HG03432 (cell line): ENCODE measurements at regions not wholly inside any gene's neighbourhood (a gene's known extent, or its start where the extent isn't known, plus 50 kb on each side); places are given as distances from the start of the nearest gene placed in this dataset.
"Not testable (repeated sequence)": the region's sequence is repeated elsewhere in the genome, so short reads cannot be mapped to it uniquely, and the experiment has no call there.

Source experiments
- ATAC-seq: cut with Tn5 transposase; IDR thresholded peaks from one replicate; pipeline ENCODE4 v1.9.1; 2021; ENCODE audit warnings: mild to moderate bottlenecking, moderate library complexity; ENCODE audit not compliant: unreplicated experiment

DNA sequence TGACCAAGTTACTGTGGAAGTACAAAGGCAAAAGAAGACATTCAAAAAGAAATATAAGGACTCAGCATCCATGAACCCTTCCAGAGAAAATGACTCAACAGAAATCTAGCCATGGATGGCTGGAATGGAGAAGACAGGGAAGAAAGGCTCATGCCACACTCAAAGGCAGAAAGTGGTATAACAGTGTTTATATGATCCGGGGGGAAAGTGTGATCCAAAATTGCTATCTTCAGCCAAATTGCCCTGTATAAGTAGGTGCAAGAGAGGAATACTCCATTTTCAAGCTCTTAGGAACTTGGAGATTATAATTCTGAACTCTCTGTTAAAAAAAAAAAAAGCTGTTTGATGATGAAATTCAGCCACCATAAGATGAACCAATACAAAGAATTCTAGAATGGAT lies 81.8 kb upstream of the TENM4 start:
- no peak for ATAC-seq

DNA sequence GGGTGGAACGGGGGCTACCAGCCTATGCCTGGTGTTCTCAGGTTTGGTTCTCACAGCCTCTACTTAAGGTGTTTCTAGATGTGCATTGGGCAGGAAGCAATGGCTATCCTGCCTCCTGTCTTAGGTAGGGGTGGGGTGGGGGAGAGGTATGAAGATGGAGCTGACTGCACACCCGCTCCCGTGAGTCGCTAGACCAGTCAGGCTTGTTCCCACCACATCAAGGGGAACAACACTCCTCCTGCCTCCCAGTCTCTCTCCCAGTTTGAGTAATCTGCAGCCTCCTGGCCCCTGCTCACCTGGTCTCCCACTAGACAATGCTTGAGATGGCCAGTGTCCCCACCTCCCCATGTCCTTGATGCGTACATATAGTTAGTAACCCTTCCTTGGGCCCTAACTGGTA lies 79.3 kb upstream of the TENM4 start:
- ATAC-seq: no peak

DNA sequence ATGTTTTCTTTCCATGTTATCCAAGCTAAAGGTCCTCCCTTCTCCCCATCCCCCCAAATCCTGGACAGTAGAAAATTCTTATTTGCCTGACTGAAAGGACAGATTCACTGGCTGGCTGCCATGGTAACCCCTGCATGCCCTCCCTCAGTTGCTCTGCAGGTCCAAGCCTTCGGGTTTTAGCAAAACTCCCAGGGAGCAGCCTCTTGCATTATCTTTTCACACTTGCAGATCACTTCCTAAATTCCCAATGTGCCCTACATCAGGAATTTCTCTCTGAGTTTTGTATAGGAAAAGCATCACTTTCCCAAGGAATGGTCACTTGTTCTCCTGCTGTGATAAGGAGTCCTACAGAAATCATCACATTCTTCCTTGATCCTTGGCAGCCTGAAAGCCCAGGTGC lies 75.0 kb upstream of the TENM4 start:
- no peak for ATAC-seq

DNA sequence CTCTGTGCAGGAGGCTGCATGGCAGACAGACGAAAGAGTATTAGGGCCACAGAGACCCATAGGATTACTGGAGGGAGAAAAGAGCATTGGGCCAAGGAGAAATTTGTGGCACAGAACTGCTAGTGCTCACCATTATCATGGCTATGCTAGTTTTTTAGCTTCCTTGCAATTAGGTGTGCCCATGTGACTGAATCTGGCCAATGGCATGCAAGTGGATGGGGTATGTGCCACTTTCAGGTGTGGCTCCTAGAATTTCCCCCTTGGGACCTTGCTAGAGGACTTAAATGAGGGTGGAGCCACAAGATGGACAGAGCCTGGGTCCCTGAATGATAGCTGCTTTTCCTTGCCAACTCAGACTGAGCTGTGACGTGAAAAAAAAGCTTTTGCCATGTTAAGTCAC lies 73.9 kb upstream of the TENM4 start:
- no peak for ATAC-seq

DNA sequence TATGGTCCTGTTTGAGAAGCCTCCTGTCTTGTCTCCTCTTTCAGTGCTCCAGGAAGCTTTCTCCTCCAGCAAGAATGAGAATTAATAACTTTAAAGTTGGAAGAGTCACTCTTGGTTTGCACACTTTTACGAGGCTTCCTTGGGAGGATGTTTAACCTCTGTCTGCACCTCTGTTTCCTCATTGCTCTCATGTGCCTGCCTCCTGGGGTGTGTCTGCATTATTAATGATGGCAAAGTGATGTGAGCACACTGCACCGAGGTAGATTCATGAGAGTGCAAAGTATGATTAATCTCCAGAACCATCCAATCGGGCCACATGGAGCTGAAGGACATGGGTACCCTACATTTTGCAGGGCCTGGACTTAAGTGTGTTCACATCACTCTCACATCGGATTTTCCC lies 73.5 kb upstream of the TENM4 start:
- ATAC-seq: no peak

DNA sequence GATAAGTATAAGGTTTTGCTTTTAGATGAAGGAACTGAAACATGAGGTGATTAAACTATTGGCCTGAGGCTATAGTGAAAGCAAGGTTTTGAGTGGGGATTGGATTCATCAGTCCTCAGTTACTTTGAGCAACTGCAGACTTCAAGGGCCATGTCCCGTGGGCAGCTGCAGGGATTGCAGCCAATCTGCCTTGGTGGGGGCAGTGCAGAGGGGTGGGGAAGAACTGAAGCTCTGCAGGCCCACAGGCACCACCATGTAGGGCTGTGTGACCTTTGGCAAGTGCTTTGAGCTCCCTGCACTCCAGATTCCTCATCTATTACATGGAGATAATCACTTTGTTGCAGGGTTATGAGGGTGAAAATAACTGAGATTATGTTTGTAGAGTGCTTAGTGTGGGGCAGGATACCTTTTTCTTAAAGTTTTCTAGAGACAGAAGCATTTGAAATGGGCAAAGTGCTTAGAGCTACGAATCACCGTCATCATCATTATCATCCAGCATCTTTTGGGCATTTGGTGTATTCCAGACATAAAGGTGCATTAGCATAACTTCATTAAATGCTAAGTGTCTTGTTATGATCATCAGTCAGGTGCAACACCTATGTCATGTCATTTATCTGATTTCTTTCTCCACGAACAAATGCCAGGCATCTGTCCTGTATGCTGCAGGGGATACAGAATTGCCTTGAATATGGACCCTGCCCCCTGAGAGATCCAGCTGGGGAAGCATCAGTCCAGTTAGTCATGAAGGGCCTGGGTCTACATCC lies 72.1 kb upstream of the TENM4 start:
- no peak for ATAC-seq

DNA sequence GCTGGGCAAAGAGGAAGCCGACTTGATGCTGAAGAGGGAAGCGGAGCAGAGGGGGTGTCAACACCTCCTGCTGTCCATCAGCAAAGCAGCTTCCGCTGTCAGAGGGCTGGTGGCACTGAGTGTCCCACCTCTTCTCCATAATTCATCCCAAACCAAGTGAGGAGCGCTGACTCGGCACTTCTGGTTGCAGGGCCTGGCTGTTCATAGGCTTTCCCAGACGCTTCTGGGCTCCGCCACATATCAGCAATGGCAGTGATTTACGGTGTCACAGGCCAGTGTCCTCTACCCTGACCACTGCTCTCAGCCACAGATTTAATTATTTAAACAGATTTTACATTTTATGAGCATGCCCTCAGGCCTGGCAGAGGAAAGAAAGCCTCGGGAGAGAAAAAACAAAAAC lies 70.1 kb upstream of the TENM4 start:
- no peak for ATAC-seq

DNA sequence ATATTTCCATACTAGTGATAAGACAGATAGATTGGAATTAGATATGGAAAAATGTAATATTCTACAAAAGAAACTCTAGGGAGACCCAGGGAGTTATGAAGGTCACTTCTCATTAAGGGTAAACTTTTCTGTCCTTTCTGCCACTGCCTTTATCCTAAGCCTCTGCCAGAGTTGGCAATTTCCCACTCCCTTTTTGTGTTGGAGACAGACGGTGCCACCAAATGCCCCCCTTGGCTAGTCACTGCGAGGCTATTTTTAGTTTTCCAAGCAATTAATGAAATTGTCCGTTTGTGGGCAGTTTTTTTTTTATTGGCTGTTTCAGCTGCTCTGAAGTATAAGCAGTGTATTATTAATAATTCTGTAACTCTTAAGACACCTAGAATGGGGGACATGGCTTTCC lies 67.6 kb upstream of the TENM4 start:
- ATAC-seq: no peak

DNA sequence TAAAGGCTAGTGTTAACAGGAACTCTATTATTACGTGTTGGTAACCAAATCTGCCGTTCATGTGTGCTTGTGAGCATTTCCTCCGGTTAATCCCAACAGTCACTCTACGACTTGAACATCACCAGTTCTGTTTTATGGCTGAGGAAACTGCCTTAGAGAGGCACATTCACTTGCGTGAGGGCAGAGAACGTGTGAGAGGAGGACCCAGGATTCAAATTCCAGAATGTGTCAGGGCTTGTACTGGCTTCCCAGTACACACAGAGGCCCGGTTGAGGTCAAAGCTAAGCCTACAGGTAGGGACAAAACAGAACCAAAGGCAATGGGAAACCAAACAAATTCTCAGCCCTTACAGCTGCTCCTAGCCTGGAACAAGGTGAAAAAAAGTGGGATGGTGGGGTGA lies 66.9 kb upstream of the TENM4 start:
- ATAC-seq: no peak

DNA sequence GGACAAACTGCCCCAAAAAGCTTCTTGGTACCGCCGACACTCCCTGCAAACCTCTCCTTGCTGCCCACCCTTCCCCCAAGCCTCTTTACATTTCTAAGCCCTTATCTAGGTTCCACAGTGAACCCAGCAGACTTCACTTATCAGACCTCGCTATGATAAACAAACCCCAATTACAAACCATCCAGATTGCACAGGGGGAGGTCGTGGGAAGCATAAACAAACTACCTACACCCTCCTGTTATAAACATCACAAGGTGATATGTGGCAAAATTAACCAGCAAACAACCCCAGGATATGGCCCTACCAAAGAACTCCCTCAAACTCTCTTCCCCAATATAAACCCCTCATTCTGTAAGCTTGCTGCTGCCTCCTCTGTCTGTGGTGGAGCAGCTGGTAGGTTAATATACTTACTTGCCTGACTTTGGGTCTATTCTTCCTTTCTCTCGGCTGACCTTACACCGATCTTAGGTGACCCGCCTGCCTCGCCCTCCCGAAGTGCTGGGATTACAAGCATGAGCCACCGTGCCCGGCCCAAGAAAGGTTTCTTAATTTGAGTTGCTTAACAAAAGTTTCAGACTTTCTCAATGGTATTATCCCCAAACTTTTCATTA lies 66.0 kb upstream of the TENM4 start:
- no peak for ATAC-seq

DNA sequence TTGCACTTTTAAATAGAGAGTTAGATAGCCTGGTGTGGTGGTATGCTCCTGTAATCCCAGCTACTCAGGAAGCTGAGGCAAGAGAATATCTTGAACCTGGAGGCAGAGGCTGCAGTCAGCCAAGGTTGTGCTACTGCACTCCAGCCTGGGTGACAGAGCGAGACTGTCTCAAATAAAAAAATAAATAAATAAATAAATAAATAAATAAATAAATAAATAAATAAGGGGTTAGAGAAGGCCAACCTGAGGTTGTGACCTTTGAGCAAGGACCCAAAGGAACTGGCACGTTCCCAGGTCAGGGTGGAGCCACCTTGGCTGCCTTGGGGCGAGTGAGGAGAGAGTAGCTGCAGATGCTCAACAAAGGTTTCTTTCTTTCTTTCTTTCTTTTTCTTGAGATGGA lies 65.3 kb upstream of the TENM4 start:
- ATAC-seq: no peak

DNA sequence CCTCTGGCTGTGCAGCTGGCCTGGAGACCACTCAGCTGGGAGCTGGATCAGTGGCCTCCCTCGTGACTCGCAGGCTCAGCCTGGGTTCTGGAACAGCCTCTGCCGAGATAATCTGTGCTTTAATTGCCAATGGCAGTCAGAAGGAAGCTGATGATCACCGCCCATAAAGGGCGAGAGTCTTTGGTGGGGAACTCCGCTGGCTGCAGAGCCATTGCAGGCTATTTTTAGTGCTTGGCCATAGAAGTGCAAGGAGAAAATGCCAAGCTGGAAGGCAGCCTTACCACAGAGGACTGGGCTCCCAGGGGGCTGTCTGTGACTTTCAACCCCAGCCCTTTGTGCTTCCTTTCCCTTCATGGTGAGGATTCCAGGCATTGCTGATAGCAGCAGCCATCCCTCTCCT lies 62.2 kb upstream of the TENM4 start:
- ATAC-seq: no peak

DNA sequence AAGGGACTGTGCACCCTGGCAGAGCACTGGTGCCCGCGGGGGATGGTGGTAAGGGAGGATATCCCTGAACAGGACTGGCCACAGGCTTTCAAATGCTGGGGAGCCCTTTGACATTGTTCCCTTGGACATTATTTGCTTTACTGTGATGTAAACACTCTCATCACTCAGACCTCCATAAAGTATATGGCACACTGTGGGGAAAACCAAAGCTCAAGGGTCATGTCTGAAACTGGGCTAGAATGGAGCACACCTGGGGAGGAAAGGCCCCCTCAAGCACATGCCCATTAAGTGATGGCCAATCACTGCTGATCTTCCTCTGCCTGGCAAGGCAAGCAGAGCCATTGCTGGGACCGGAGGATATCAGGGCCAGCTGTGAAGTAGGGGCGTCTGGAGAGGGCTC lies 60.9 kb upstream of the TENM4 start:
- ATAC-seq: no peak

DNA sequence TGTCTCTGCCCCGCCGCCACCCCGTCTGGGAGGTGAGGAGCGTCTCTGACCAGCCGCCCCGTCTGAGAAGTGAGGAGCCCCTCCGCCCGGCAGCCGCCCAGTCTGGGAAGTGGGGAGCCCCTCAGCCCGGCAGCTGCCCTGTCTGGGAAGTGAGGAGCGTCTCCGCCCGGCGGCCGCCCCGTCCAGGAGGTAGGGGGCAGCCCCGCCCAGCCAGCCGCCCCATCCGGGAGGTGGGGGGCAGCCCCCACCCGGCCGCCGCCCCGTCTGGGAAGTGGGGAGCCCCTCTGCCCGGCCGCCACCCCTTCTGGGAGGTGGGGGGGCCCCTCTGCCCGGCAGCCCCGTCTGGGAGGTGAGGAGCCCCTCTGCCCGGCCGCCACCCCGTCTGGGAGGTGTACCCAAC lies 59.1 kb upstream of the TENM4 start:
- ATAC-seq: not testable (repeated sequence)

DNA sequence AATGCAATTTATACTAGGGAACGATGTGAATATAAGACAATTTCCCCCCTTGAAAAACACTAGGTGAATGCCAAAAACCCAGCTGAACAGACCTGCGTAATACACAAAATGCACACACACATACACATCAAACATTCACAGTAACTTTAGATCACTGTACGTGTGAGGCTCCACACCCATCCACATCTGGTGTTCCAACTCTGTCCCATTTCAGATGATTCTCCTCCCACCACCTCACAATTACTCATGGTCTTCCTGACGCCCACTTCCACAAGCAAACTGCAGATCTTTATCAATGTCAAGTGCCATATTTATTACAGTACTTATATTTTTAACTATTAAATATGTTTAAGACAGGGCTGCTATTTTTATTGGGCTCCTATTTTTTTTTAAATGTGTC lies 57.8 kb upstream of the TENM4 start:
- ATAC-seq: no peak

DNA sequence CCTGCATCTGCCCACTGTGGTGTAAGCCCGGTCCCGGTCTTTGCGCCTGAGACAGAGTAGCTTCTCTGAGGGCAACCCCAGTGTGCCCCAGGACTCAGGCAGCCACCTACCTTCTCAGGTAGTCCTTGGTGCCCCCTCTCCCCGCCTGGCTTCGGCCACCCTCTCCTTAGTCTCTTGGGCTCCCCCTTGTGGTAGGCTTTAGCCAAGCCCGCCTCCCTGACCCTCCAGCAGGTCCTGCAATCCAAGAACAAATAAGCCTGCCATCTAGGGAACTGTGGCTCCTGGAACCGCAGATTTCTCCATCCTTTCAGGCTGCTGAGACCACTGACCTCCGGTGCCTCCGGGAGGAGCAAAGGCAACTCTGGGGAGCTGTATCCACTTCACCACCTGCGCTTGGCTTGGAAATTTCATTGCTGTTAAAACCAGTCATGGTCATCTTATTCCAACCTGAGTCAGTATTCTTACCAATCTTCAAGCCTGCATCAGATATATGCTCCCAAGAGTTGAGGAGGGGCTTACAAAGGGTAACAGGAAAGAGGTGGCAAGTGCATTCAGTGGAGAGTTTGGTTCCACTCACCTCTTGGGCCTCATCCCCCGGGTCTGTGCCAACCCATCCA lies 52.8 kb upstream of the TENM4 start:
- ATAC-seq: peak; percentile 92

DNA sequence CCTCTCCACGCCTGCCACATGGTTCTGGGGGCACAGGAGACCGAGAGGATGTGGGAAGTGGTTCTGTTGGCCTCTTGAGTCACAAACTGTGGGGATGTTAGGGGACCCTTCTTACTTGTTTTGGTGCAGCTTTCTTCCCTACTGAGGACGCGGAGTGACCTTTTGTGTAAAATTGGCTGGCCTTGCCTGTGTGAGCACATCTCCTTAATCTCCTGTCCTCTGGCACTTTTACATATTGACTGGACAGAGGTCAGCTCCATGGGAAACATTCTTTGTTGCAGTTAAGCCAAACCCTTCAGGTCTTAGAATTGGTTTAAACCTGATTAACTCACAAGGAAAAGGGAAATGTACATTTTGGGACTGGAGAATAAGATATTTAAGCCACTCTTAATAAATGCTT lies 51.2 kb upstream of the TENM4 start:
- no peak for ATAC-seq
